ENCODE measurements at regions not wholly inside any gene's neighbourhood (a gene's known extent, or its start where the extent isn't known, plus 50 kb on each side); places are given as distances from the start of the nearest gene placed in this dataset.

DNA sequence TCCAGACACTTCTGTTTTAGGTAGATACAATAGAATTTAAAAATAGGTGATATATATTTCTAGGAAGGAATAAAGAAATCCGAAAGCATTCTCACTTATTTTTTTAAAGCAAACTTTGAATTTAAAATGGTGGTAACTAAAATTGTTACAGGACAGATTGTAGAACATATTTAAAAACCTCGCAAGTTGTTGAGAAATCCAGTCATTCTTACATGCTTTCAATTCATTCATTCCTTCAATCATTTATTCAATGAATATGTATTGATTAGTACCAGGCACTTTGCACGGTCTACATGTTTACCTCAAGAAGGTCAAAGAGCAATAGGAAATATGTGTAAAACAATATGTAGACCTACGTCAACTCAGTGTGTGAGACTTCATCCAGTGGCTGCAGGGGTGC is 189.9 kb upstream of the SNX7 start (continued):
- TF ChIP-seq, protein P1, sequence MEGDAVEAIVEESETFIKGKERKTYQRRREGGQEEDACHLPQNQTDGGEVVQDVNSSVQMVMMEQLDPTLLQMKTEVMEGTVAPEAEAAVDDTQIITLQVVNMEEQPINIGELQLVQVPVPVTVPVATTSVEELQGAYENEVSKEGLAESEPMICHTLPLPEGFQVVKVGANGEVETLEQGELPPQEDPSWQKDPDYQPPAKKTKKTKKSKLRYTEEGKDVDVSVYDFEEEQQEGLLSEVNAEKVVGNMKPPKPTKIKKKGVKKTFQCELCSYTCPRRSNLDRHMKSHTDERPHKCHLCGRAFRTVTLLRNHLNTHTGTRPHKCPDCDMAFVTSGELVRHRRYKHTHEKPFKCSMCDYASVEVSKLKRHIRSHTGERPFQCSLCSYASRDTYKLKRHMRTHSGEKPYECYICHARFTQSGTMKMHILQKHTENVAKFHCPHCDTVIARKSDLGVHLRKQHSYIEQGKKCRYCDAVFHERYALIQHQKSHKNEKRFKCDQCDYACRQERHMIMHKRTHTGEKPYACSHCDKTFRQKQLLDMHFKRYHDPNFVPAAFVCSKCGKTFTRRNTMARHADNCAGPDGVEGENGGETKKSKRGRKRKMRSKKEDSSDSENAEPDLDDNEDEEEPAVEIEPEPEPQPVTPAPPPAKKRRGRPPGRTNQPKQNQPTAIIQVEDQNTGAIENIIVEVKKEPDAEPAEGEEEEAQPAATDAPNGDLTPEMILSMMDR (IDR thresholded peaks at IDR 0.05): no peak
- TF ChIP-seq TEAD4 (IDR thresholded peaks at IDR 0.05; ENCODE audit: borderline replicate concordance, insufficient read depth): no peak
- TF ChIP-seq, protein P2, sequence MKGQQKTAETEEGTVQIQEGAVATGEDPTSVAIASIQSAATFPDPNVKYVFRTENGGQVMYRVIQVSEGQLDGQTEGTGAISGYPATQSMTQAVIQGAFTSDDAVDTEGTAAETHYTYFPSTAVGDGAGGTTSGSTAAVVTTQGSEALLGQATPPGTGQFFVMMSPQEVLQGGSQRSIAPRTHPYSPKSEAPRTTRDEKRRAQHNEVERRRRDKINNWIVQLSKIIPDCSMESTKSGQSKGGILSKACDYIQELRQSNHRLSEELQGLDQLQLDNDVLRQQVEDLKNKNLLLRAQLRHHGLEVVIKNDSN (IDR thresholded peaks at IDR 0.05; ENCODE audit: borderline replicate concordance, low read depth): no peak
- TF ChIP-seq, protein P3, sequence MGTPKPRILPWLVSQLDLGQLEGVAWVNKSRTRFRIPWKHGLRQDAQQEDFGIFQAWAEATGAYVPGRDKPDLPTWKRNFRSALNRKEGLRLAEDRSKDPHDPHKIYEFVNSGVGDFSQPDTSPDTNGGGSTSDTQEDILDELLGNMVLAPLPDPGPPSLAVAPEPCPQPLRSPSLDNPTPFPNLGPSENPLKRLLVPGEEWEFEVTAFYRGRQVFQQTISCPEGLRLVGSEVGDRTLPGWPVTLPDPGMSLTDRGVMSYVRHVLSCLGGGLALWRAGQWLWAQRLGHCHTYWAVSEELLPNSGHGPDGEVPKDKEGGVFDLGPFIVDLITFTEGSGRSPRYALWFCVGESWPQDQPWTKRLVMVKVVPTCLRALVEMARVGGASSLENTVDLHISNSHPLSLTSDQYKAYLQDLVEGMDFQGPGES (IDR thresholded peaks at IDR 0.05; ENCODE audit: low read depth, low read length): no peak
- TF ChIP-seq MXI1 (IDR thresholded peaks at IDR 0.05; ENCODE audit: low read depth, low read length): no peak
- no peak for TF ChIP-seq NRF1 (IDR thresholded peaks at IDR 0.05; ENCODE audit: low read depth, low read length)
- TF ChIP-seq FOSL2 (IDR thresholded peaks at IDR 0.05; ENCODE audit: borderline replicate concordance, low read depth): no peak

DNA sequence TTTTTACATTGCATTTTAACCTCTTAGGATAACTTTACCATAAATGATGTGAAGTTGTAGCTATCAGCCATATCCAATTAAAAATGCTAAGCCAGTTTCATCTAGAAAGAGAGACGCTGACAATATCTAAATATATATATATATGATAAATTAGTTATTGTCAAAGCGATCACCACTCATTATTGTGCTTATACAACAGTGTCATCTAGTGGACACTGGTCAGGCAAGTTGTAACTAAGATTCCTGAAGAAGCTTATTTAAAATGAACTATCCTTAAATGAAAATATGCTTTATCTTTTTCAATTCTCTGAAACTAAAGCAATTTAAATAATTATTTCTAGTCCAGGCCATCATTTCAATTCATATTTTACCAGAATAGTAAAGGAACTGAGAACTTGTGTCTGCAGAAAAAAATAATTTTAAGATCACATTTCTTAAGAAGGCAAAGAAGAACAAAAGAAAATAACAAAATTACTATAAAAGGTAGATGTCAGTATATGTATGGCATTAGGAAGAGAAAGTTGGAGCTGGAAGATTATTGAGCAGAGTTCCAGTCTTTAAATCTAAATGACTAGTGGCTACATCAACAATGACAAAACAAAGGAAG is 193.3 kb upstream of the SNX7 start:
- 3% methylated on average over 2 of the region's 2 CpGs for WGBS (ENCODE audit: low lambda C conversion rate)
- H3F3A ChIP-seq (replicated peaks; ENCODE audit: insufficient read depth): no peaks in the 10 kb centered on the region
- no peaks in the 10 kb centered on the region for H3K79me2 ChIP-seq (ENCODE audit: insufficient read depth)
- peak; percentile 9 for DNase-seq
- H3K4me2 ChIP-seq: no peak overlapping the region
- TF ChIP-seq NRF1 (IDR thresholded peaks at IDR 0.05; ENCODE audit: low read depth, low read length): no peak
- peak; percentile 67 for TF ChIP-seq SMC3 (IDR thresholded peaks at IDR 0.05; ENCODE audit: low read depth, low read length)
- peak; percentile 95 for TF ChIP-seq RAD21 (IDR thresholded peaks at IDR 0.05; ENCODE audit: low read length)
- TF ChIP-seq, protein P1 (IDR thresholded peaks at IDR 0.05): peak; percentile 92
- no peak for TF ChIP-seq TEAD4 (IDR thresholded peaks at IDR 0.05; ENCODE audit: borderline replicate concordance, insufficient read depth)
- no peak for TF ChIP-seq CHD2 (IDR thresholded peaks at IDR 0.05; ENCODE audit: low read length, partially characterized antibody)
- H4K20me1 ChIP-seq (ENCODE audit: insufficient read depth): no peaks in the 10 kb centered on the region
- no peaks in the 10 kb centered on the region for H3K27me3 ChIP-seq (ENCODE audit: insufficient read depth)
- peak overlapping the region; percentile 94 for H2AFZ ChIP-seq (ENCODE audit: low read depth)
- peaks cover 6 to 15% of the 10 kb centered on the region in 2 experiments; a peak in 3 of 4 replicates for H3K4me1 ChIP-seq (ENCODE audit: control insufficient read depth in 1 of 2, insufficient read depth in 2 of 2, low read depth in 1 of 2, low read length in 1 of 2)
- ChIA-PET CTCF (interaction anchor here (0.5 to 4.3 kb wide), 80 partner anchors 9 to 1946 kb away, joined by 3 to 53 read pairs (median 4); partner anchors contain the start of gene SNX7), POLR2A (interaction anchor here (1.0 to 1.2 kb wide), 2 partner anchors 16 to 419 kb away, joined by 4 to 5 read pairs; no protein-coding TSS in a partner anchor)
- no peaks in the 10 kb centered on the region for H3K9me3 ChIP-seq
- no peaks in the 10 kb centered on the region for H3K36me3 ChIP-seq (replicated peaks in 1 of 2; ENCODE audit: control insufficient read depth in 1 of 2, insufficient read depth in 2 of 2, low read length in 1 of 2)
- H3K27ac ChIP-seq (ENCODE audit: low read depth in 2 of 2, low read length in 1 of 2): peak overlapping the region in 1 of 2 experiments; percentile 82; a peak in 2 of 4 replicates
- H3K9ac ChIP-seq: peak overlapping the region; percentile 32; the same call in 1 of the 2 replicates
- H3K9me2 ChIP-seq: no peaks in the 10 kb centered on the region
- no peak overlapping the region for H3K4me3 ChIP-seq (ENCODE audit: low read depth in 2 of 2, low read length in 1 of 2)
